ENCODE measurements at regions not wholly inside any gene's neighbourhood (a gene's known extent, or its start where the extent isn't known, plus 50 kb on each side); places are given as distances from the start of the nearest gene placed in this dataset.

DNA sequence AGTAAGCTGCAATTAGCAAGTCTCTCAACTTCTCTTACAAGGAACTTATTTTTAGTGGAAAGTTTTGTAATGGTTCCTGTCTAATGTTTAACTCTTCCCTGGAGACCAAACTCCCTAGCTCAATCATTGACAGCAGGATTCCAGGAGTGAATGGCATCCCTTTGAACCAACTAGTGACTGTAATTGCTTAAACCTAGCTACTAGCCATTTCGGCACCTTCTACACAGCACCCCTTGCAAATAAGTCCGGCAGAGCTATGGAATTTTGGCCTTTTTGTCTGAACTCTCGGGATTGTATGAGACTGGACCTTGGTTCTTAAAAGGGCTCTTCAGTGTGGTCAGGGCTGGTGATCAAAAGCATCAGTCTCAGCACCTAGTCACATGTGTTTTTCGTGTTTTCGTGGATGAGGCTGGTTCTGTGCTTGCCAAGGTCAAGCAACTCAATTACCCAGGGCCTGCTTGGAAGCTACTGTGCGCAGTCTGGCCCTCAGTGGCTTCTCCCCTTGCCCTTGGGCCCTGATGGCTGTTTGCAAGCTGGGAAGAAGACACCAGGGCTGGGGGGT lies 135.3 kb upstream of the NEDD9 start:
- TF ChIP-seq JUN (CRISPR knock-in tag; IDR thresholded peaks at IDR 0.05) (no peak), NFE2L1 (CRISPR knock-in tag; IDR thresholded peaks at IDR 0.05) (no peak), ZNF671 (CRISPR knock-in tag; IDR thresholded peaks at IDR 0.05) (no peak), NR3C1 (CRISPR knock-in tag; conservative IDR thresholded peaks at IDR 0.05; ENCODE audit: low read depth) (no peak), IRF2 (CRISPR knock-in tag; IDR thresholded peaks at IDR 0.05; ENCODE audit: borderline replicate concordance, low read depth) (no peak), SP1 (CRISPR knock-in tag; conservative IDR thresholded peaks at IDR 0.05) (no peak)
- TF ChIP-seq, protein P1, sequence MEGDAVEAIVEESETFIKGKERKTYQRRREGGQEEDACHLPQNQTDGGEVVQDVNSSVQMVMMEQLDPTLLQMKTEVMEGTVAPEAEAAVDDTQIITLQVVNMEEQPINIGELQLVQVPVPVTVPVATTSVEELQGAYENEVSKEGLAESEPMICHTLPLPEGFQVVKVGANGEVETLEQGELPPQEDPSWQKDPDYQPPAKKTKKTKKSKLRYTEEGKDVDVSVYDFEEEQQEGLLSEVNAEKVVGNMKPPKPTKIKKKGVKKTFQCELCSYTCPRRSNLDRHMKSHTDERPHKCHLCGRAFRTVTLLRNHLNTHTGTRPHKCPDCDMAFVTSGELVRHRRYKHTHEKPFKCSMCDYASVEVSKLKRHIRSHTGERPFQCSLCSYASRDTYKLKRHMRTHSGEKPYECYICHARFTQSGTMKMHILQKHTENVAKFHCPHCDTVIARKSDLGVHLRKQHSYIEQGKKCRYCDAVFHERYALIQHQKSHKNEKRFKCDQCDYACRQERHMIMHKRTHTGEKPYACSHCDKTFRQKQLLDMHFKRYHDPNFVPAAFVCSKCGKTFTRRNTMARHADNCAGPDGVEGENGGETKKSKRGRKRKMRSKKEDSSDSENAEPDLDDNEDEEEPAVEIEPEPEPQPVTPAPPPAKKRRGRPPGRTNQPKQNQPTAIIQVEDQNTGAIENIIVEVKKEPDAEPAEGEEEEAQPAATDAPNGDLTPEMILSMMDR (IDR thresholded peaks at IDR 0.05), result no peak
- TF ChIP-seq, protein P2, sequence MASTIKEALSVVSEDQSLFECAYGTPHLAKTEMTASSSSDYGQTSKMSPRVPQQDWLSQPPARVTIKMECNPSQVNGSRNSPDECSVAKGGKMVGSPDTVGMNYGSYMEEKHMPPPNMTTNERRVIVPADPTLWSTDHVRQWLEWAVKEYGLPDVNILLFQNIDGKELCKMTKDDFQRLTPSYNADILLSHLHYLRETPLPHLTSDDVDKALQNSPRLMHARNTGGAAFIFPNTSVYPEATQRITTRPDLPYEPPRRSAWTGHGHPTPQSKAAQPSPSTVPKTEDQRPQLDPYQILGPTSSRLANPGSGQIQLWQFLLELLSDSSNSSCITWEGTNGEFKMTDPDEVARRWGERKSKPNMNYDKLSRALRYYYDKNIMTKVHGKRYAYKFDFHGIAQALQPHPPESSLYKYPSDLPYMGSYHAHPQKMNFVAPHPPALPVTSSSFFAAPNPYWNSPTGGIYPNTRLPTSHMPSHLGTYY (CRISPR knock-in tag; IDR thresholded peaks at IDR 0.05), result no peak
- TF ChIP-seq, protein P3, sequence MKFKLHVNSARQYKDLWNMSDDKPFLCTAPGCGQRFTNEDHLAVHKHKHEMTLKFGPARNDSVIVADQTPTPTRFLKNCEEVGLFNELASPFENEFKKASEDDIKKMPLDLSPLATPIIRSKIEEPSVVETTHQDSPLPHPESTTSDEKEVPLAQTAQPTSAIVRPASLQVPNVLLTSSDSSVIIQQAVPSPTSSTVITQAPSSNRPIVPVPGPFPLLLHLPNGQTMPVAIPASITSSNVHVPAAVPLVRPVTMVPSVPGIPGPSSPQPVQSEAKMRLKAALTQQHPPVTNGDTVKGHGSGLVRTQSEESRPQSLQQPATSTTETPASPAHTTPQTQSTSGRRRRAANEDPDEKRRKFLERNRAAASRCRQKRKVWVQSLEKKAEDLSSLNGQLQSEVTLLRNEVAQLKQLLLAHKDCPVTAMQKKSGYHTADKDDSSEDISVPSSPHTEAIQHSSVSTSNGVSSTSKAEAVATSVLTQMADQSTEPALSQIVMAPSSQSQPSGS (CRISPR knock-in tag; IDR thresholded peaks at IDR 0.05; ENCODE audit: borderline replicate concordance, low read depth), result no peak
- TF ChIP-seq, protein P4, sequence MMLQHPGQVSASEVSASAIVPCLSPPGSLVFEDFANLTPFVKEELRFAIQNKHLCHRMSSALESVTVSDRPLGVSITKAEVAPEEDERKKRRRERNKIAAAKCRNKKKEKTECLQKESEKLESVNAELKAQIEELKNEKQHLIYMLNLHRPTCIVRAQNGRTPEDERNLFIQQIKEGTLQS (CRISPR knock-in tag; conservative IDR thresholded peaks at IDR 0.05), result no peak

Measured in WTC11 (cell line).